Fibroblast of upper back skin (primary cell): ENCODE measurements at regions not wholly inside any gene's neighbourhood (a gene's known extent, or its start where the extent isn't known, plus 50 kb on each side); places are given as distances from the start of the nearest gene placed in this dataset.
"Not testable (repeated sequence)": the region's sequence is repeated elsewhere in the genome, so short reads cannot be mapped to it uniquely, and the experiment has no call there.

Experiments used
- DNase-seq: peaks from one replicate; pipeline ENCODE4 v3.0.0-alpha.2; 2013

- DNase-seq: no peak
Measured at GRCh38 chr10:130263289-130263688, 127.1 kb downstream of the GLRX3 start.

GRCh38 chr10:130265542-130265941, 129.4 kb downstream of the GLRX3 start:
- no peak for DNase-seq

- no peak for DNase-seq
Measured at GRCh38 chr10:130282492-130283218, 146.5 kb downstream of the GLRX3 start.

GRCh38 chr10:130283219-130283545, 147.0 kb downstream of the GLRX3 start:
- DNase-seq: no peak

GRCh38 chr10:130295761-130296160, 159.6 kb downstream of the GLRX3 start:
- not testable (repeated sequence) for DNase-seq

GRCh38 chr10:130300608-130301020, 164.4 kb downstream of the GLRX3 start:
- peak; percentile 3 for DNase-seq

- peak; percentile 9 for DNase-seq
Measured at GRCh38 chr10:130301021-130301892, 165.1 kb downstream of the GLRX3 start.

GRCh38 chr10:130326954-130327353, 190.8 kb downstream of the GLRX3 start:
- DNase-seq: no peak

GRCh38 chr10:130329792-130330191, 193.6 kb downstream of the GLRX3 start:
- DNase-seq: no peak

GRCh38 chr10:130333185-130333584, 197.0 kb downstream of the GLRX3 start:
- no peak for DNase-seq

- no peak for DNase-seq
Measured at GRCh38 chr10:130335336-130335735, 199.1 kb downstream of the GLRX3 start.

- no peak for DNase-seq
Measured at GRCh38 chr10:130336617-130337304, 200.6 kb downstream of the GLRX3 start.

- DNase-seq: no peak
Measured at GRCh38 chr10:130337305-130337640, 201.1 kb downstream of the GLRX3 start.

GRCh38 chr10:130337696-130338635, 201.8 kb downstream of the GLRX3 start:
- no peak for DNase-seq

- DNase-seq: no peak
Measured at GRCh38 chr10:130338636-130339024, 202.4 kb downstream of the GLRX3 start.

- no peak for DNase-seq
Measured at GRCh38 chr10:130339091-130339490, 202.9 kb downstream of the GLRX3 start.

- DNase-seq: no peak
Measured at GRCh38 chr10:130339911-130340310, 203.7 kb downstream of the GLRX3 start.

GRCh38 chr10:130340816-130341215, 204.6 kb downstream of the GLRX3 start:
- no peak for DNase-seq

- no peak for DNase-seq
Measured at GRCh38 chr10:130341356-130341755, 205.2 kb downstream of the GLRX3 start.

GRCh38 chr10:130345728-130346127, 209.5 kb downstream of the GLRX3 start:
- DNase-seq: no peak

GRCh38 chr10:130350996-130351395, 214.8 kb downstream of the GLRX3 start:
- DNase-seq: no peak

GRCh38 chr10:130351466-130352290, 215.5 kb downstream of the GLRX3 start:
- no peak for DNase-seq
